Amniotic stem cell (primary cell): ENCODE measurements at regions not wholly inside any gene's neighbourhood (a gene's known extent, or its start where the extent isn't known, plus 50 kb on each side); places are given as distances from the start of the nearest gene placed in this dataset.
"Not testable (repeated sequence)": the region's sequence is repeated elsewhere in the genome, so short reads cannot be mapped to it uniquely, and the experiment has no call there.

Source experiments
- DNase-seq: peaks from one replicate; lab custom pipeline; 2025; lab: John Stamatoyannopoulos, UW

- no peak for DNase-seq
Observed at GRCh38 chr6:20341564-20341963, 60.1 kb upstream of the E2F3 start.

- DNase-seq, result not testable (repeated sequence)
Observed at GRCh38 chr6:20346948-20347347, 54.7 kb upstream of the E2F3 start.

- no peak for DNase-seq
Observed at GRCh38 chr6:20348041-20348440, 53.6 kb upstream of the E2F3 start.

- no peak for DNase-seq
Observed at GRCh38 chr6:20349225-20349624, 52.5 kb upstream of the E2F3 start.

- no peak for DNase-seq
Observed at GRCh38 chr6:20350215-20350614, 51.5 kb upstream of the E2F3 start.

GRCh38 chr6:20351534-20351933 is 50.1 kb upstream of the E2F3 start:
- no peak for DNase-seq
